ENCODE measurements at regions not wholly inside any gene's neighbourhood (a gene's known extent, or its start where the extent isn't known, plus 50 kb on each side); places are given as distances from the start of the nearest gene placed in this dataset.

DNA sequence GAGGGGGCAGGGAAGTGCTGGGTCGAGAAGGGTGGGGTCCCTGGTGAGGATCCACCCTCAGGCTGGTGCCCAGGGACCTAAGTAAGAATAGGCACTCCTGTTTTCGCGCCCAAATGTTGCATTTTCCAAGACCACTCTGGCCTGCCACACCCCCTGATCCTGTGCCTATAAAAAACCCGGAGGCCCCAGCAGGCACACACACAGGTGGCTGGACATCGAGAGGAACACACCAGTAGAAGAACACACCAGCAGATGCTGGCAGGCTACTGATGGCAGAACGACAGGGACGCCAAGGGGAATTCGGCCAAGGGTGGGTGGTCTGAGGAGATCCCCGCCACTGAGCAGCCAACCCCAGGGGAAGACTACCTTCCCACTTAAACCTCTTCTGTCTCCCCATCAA is 633.9 kb upstream of the POT1 start:
- TF ChIP-seq EZH2 (IDR thresholded peaks at IDR 0.05; ENCODE audit: insufficient read depth, poor library complexity, severe bottlenecking) (no peak), EZH2phosphoT487 (IDR thresholded peaks at IDR 0.05; ENCODE audit: insufficient read depth, low read depth) (no peak)
